ENCODE measurements at regions not wholly inside any gene's neighbourhood (a gene's known extent, or its start where the extent isn't known, plus 50 kb on each side); places are given as distances from the start of the nearest gene placed in this dataset.

DNA sequence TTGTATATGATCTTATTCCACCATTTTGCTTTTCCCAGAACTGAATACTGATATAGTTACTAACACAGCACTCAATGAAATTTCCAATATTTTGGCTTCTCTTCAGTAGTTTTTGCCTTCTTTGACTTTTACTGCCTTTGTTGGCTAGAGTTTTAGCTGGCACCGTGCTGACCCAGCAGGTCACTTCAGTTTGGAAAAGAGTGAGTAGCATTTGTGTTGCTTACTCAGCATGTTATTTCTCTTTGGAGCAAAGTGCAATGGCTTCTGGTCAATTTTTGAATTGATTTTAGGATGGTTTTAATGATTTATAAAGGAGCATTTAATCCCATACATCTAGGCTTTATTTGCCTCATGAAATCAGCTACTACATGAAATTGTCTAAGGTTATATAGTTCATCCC, 119.2 kb downstream of the ETNK1 start:
- Histone ChIP-seq H4K20me1 (ENCODE audit: insufficient read depth) (no peaks in the 10 kb centered on the region), H3K79me2 (replicated peaks; ENCODE audit: insufficient read depth, low read length) (no peaks in the 10 kb centered on the region), H3K9ac (ENCODE audit: low read length) (no peak overlapping the region), H3K27me3 (ENCODE audit: insufficient read depth, low read depth, low read length) (no peaks in the 10 kb centered on the region), H3K9me2 (ENCODE audit: insufficient read depth, low read length) (no peaks in the 10 kb centered on the region), H3K4me3 (ENCODE audit: low read length) (no peak overlapping the region), H2AFZ (ENCODE audit: low read depth, low read length) (no peak overlapping the region), H3K27ac (ENCODE audit: low read length) (no peak overlapping the region), H3K36me3 (ENCODE audit: insufficient read depth, low read length) (no peaks in the 10 kb centered on the region), H3F3A (ENCODE audit: insufficient read depth, low read length, poor library complexity, severe bottlenecking) (no peaks in the 10 kb centered on the region), H3K9me3 (ENCODE audit: low read length) (no peaks in the 10 kb centered on the region), H3K4me2 (ENCODE audit: low read length) (no peak overlapping the region)
- TF ChIP-seq, protein P1, sequence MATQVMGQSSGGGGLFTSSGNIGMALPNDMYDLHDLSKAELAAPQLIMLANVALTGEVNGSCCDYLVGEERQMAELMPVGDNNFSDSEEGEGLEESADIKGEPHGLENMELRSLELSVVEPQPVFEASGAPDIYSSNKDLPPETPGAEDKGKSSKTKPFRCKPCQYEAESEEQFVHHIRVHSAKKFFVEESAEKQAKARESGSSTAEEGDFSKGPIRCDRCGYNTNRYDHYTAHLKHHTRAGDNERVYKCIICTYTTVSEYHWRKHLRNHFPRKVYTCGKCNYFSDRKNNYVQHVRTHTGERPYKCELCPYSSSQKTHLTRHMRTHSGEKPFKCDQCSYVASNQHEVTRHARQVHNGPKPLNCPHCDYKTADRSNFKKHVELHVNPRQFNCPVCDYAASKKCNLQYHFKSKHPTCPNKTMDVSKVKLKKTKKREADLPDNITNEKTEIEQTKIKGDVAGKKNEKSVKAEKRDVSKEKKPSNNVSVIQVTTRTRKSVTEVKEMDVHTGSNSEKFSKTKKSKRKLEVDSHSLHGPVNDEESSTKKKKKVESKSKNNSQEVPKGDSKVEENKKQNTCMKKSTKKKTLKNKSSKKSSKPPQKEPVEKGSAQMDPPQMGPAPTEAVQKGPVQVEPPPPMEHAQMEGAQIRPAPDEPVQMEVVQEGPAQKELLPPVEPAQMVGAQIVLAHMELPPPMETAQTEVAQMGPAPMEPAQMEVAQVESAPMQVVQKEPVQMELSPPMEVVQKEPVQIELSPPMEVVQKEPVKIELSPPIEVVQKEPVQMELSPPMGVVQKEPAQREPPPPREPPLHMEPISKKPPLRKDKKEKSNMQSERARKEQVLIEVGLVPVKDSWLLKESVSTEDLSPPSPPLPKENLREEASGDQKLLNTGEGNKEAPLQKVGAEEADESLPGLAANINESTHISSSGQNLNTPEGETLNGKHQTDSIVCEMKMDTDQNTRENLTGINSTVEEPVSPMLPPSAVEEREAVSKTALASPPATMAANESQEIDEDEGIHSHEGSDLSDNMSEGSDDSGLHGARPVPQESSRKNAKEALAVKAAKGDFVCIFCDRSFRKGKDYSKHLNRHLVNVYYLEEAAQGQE (IDR thresholded peaks at IDR 0.05; ENCODE audit: borderline replicate concordance) = no peak
- TF ChIP-seq, protein P2, sequence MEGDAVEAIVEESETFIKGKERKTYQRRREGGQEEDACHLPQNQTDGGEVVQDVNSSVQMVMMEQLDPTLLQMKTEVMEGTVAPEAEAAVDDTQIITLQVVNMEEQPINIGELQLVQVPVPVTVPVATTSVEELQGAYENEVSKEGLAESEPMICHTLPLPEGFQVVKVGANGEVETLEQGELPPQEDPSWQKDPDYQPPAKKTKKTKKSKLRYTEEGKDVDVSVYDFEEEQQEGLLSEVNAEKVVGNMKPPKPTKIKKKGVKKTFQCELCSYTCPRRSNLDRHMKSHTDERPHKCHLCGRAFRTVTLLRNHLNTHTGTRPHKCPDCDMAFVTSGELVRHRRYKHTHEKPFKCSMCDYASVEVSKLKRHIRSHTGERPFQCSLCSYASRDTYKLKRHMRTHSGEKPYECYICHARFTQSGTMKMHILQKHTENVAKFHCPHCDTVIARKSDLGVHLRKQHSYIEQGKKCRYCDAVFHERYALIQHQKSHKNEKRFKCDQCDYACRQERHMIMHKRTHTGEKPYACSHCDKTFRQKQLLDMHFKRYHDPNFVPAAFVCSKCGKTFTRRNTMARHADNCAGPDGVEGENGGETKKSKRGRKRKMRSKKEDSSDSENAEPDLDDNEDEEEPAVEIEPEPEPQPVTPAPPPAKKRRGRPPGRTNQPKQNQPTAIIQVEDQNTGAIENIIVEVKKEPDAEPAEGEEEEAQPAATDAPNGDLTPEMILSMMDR (IDR thresholded peaks at IDR 0.05; ENCODE audit: poor library complexity, severe bottlenecking) = no peak
- no peak for TF ChIP-seq EP300 (conservative IDR thresholded peaks at IDR 0.05; ENCODE audit: poor library complexity, severe bottlenecking)
- no peak for TF ChIP-seq MXI1 (conservative IDR thresholded peaks at IDR 0.05; ENCODE audit: poor library complexity, severe bottlenecking)
- no peak for TF ChIP-seq EZH2 (IDR thresholded peaks at IDR 0.05; ENCODE audit: borderline replicate concordance, insufficient read depth, low read length, poor library complexity, severe bottlenecking)
- no peak for TF ChIP-seq SMC3 (conservative IDR thresholded peaks at IDR 0.05; ENCODE audit: poor library complexity)
- no peak for TF ChIP-seq RAD21 (conservative IDR thresholded peaks at IDR 0.05)
- no peak for TF ChIP-seq TAF1 (IDR thresholded peaks at IDR 0.05; ENCODE audit: low read depth)
- TF ChIP-seq POLR2AphosphoS5 (IDR thresholded peaks at IDR 0.05) = no peak

DNA sequence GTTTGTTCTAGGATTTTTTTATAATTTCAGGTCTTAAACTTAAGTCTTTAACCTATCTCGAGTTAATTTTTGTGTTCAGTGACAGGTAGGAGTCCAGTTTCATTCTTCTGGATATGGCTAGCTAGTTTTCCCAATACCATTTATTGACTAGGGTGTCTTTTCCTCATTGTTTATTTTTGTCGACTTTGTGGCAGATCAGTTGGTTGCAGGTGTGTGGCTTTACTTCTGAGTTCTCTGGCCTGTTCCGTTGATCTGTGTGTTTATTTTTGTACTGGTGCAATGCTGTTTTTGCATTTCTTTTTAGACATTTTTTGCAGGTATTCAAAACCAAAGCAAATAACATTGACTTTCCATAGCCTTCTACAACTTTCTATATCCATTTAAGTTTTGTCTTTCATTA, 121.7 kb downstream of the ETNK1 start:
- H3K79me2 ChIP-seq (replicated peaks; ENCODE audit: insufficient read depth, low read length) = no peaks in the 10 kb centered on the region
- H3K4me2 ChIP-seq (ENCODE audit: low read length) = no peak overlapping the region
- H3F3A ChIP-seq (ENCODE audit: insufficient read depth, low read length, poor library complexity, severe bottlenecking) = no peaks in the 10 kb centered on the region
- no peaks in the 10 kb centered on the region for H3K9me3 ChIP-seq (ENCODE audit: low read length)
- no peak overlapping the region for H3K9ac ChIP-seq (ENCODE audit: low read length)
- no peaks in the 10 kb centered on the region for H3K9me2 ChIP-seq (ENCODE audit: insufficient read depth, low read length)
- no peak overlapping the region for H3K27ac ChIP-seq (ENCODE audit: low read length)
- H3K36me3 ChIP-seq (ENCODE audit: insufficient read depth, low read length) = no peaks in the 10 kb centered on the region
- H3K27me3 ChIP-seq (ENCODE audit: insufficient read depth, low read depth, low read length) = no peaks in the 10 kb centered on the region
- no peak overlapping the region for H3K4me3 ChIP-seq (ENCODE audit: low read length)
- TF ChIP-seq POLR2AphosphoS5 (IDR thresholded peaks at IDR 0.05) (no peak), SMC3 (conservative IDR thresholded peaks at IDR 0.05; ENCODE audit: poor library complexity) (no peak), EZH2 (IDR thresholded peaks at IDR 0.05; ENCODE audit: borderline replicate concordance, insufficient read depth, low read length, poor library complexity, severe bottlenecking) (no peak), RAD21 (conservative IDR thresholded peaks at IDR 0.05) (no peak), MXI1 (conservative IDR thresholded peaks at IDR 0.05; ENCODE audit: poor library complexity, severe bottlenecking) (no peak), EP300 (conservative IDR thresholded peaks at IDR 0.05; ENCODE audit: poor library complexity, severe bottlenecking) (no peak), TAF1 (IDR thresholded peaks at IDR 0.05; ENCODE audit: low read depth) (no peak)
- TF ChIP-seq, protein P1 (IDR thresholded peaks at IDR 0.05; ENCODE audit: borderline replicate concordance) = no peak
- TF ChIP-seq, protein P2 (IDR thresholded peaks at IDR 0.05; ENCODE audit: poor library complexity, severe bottlenecking) = no peak
- no peaks in the 10 kb centered on the region for H4K20me1 ChIP-seq (ENCODE audit: insufficient read depth)
- H2AFZ ChIP-seq (ENCODE audit: low read depth, low read length) = no peak overlapping the region

Measured in neural cell (in vitro differentiated cells).